K562 (cell line): ENCODE measurements at regions not wholly inside any gene's neighbourhood (a gene's known extent, or its start where the extent isn't known, plus 50 kb on each side); places are given as distances from the start of the nearest gene placed in this dataset.

Experiments used
- ATAC-seq: fragments of 200-7000 bp; cut with Tn5 transposase; 3 replicates; pipeline ENCODE4 v1.9.1; 2020; ENCODE audit warnings: moderate library complexity
- BruUV-seq: library from RNA; stranded (reverse); fragments of 400-500 nt; replicated peaks from 2 replicates; lab custom pipeline; 2021; lab: Mats Ljungman, UMichigan
- CTCF ChIA-PET: fragments of 300-600 bp; formaldehyde crosslinking; extraction: SDS; loops from one replicate; lab custom pipeline; 2021; ENCODE audit warnings: low intra/inter-chr PET ratio; lab: Yijun Ruan, JAX
- POLR2A ChIA-PET: fragments of 300-600, 350-650 bp; sonication (Branson Sonifier 250); formaldehyde crosslinking; extraction: SDS; loops from one replicate; lab custom pipeline; 2021; ENCODE audit warnings: antibody characterized with exemption, inconsistent platforms; lab: Yijun Ruan, JAX
- DNase-seq, 4 experiments: peaks; one replicate each; pipeline versions ENCODE4 v3.0.0 to v3.0.0-alpha.2; 2011 to 2018; ENCODE audit warnings: low spot score in 3 of 4, mixed read lengths in 3 of 4; ENCODE audit errors: extremely low read depth in 1 of 4
- FAIRE-seq: peaks from 2 replicates; lab custom pipeline; 2011; peaks lifted over from hg19 to GRCh38; lab: Jason Lieb, UNC
- H2AFZ ChIP-seq: 2 replicates; pipeline ENCODE4 v1.6.0; 2011; ENCODE audit warnings: low read depth, low read length, control low read depth, inconsistent platforms
- H3K27ac ChIP-seq: fragments of 200-600 bp; 3 replicates; pipeline ENCODE4 v1.8.0; 2011; ENCODE audit warnings: low read depth, mild to moderate bottlenecking, control low read depth, inconsistent platforms, low read length, moderate library complexity, mixed read lengths; ENCODE audit errors: extremely low read depth
- H3K27me3 ChIP-seq, 2 experiments: fragments of 300-600 bp in 1 of 2; 2 replicates in 1 of 2; 3 replicates in 1 of 2; pipeline versions ENCODE4 v1.6.0 to v1.8.0; 2011; ENCODE audit warnings: inconsistent platforms in 2 of 2, low read length in 2 of 2, mild to moderate bottlenecking in 1 of 2, mixed read lengths in 1 of 2, moderate library complexity in 1 of 2; ENCODE audit not compliant: control insufficient read depth in 2 of 2, insufficient read depth in 2 of 2
- H3K36me3 ChIP-seq: fragments of 300-600 bp; 3 replicates; pipeline ENCODE4 v1.8.0; 2011; ENCODE audit warnings: mild to moderate bottlenecking, low read length, inconsistent platforms; ENCODE audit not compliant: control insufficient read depth, insufficient read depth
- H3K4me1 ChIP-seq, 2 experiments: fragments of 200-600 bp in 1 of 2; replicated peaks in 1 of 2; 2 replicates in 1 of 2; 3 replicates in 1 of 2; pipeline versions ENCODE4 v1.5.1 to v1.8.0; 2011; ENCODE audit warnings: inconsistent platforms in 2 of 2, low read length in 2 of 2, mild to moderate bottlenecking in 1 of 2, mixed read lengths in 1 of 2, moderate library complexity in 1 of 2; ENCODE audit not compliant: control insufficient read depth in 2 of 2, insufficient read depth in 2 of 2
- H3K4me2 ChIP-seq: 2 replicates; pipeline ENCODE4 v1.6.1; 2011; ENCODE audit warnings: low read length, control low read depth, inconsistent platforms, mixed read lengths; ENCODE audit not compliant: insufficient read depth
- H3K4me3 ChIP-seq: fragments of 200-600 bp; sonication (generic), shearing (Covaris generic); 2 replicates; pipeline ENCODE4 v1.5.1; 2016; ENCODE audit warnings: control low read depth, inconsistent platforms
- H3K79me2 ChIP-seq: fragments of 200-600 bp; 3 replicates; pipeline ENCODE4 v1.8.0; 2011; ENCODE audit warnings: low read length, inconsistent platforms; ENCODE audit not compliant: control insufficient read depth, insufficient read depth
- H3K9ac ChIP-seq, 2 experiments: 2 replicates each; pipeline versions ENCODE4 v1.6.0 to v1.6.1; 2011; ENCODE audit warnings: low read depth in 2 of 2, low read length in 2 of 2, control low read depth in 1 of 2, inconsistent platforms in 1 of 2, mild to moderate bottlenecking in 1 of 2, mixed read lengths in 1 of 2; ENCODE audit not compliant: insufficient read depth in 1 of 2
- H3K9me1 ChIP-seq: one replicate; pipeline ENCODE4 v1.6.0; 2011; ENCODE audit warnings: inconsistent platforms, mild to moderate bottlenecking, low read length, moderate library complexity; ENCODE audit not compliant: control insufficient read depth, insufficient read depth
- H3K9me3 ChIP-seq: replicated peaks from 2 replicates; pipeline ENCODE4 v1.5.1; 2011; ENCODE audit warnings: low read depth, low read length, inconsistent platforms; ENCODE audit not compliant: control insufficient read depth, insufficient read depth
- H4K20me1 ChIP-seq: replicated peaks from 2 replicates; pipeline ENCODE4 v1.6.1; 2011; ENCODE audit warnings: low read length, inconsistent platforms, mixed read lengths; ENCODE audit not compliant: control insufficient read depth, insufficient read depth
- CBFA2T3 ChIP-seq: fragments of 450-650 bp; IDR thresholded peaks from 2 replicates; pipeline ENCODE4 v1.6.1; 2017
- RFX5 ChIP-seq: IDR thresholded peaks from 2 replicates; pipeline ENCODE4 v1.6.1; 2011; ENCODE audit warnings: low read depth, mild to moderate bottlenecking, improper control_type of control experiment, low read length
- THRAP3 ChIP-seq: fragments of 450-650 bp; IDR thresholded peaks from 2 replicates; pipeline ENCODE4 v1.6.1; 2016; ENCODE audit warnings: mild to moderate bottlenecking, inconsistent platforms, borderline replicate concordance
- ZNF23 ChIP-seq: fragments of 250-450 bp; sonication (Bioruptor Pico); IDR thresholded peaks from 2 replicates; pipeline ENCODE4 v1.4.0; 2020; ENCODE audit warnings: mild to moderate bottlenecking
- ZNF778 ChIP-seq: fragments of 450-650 bp; formaldehyde crosslinking; IDR thresholded peaks from 2 replicates; pipeline ENCODE4 v1.4.0; 2020; ENCODE audit warnings: mild to moderate bottlenecking, moderate library complexity
- WGBS: fragments of 100-300 bp; shearing (Covaris generic); methylation state at CpG from one replicate; pipeline ENCODE4 v1.1.6; 2016; ENCODE audit warnings: low coverage, mixed read lengths; ENCODE audit not compliant: insufficient coverage; ENCODE audit errors: missing lambda C conversion rate; 5-methylcytosine and 5-hydroxymethylcytosine counted together
- in situ Hi-C: fragments of 300-500 bp; cut with MboI; formaldehyde crosslinking; loops from 4 replicates; pipeline ENCODE4 v1.15.0; 2018; ENCODE audit warnings: inconsistent platforms, mixed read lengths
- intact Hi-C: fragments of 100-400 bp; cut with micrococcal nuclease; formaldehyde crosslinking; loops from 2 replicates; pipeline ENCODE4 v1.14.2; 2022

GRCh38 chr15:62426387-62426956 is 261.4 kb upstream of the C2CD4B start (continued):
- no peak for TF ChIP-seq THRAP3

GRCh38 chr15:62428259-62428658 is 263.2 kb upstream of the C2CD4B start:
- no peak overlapping the region for H3K4me3 ChIP-seq
- 0% methylated on average over 8 of the region's 8 CpGs for WGBS
- H3K9me1 ChIP-seq: no peaks in the 10 kb centered on the region
- peaks cover 4 to 12% of the 10 kb centered on the region in 2 experiments; a peak in 2 of 5 replicates for H3K27me3 ChIP-seq
- DNase-seq: no peak
- no peaks in the 10 kb centered on the region for H3K36me3 ChIP-seq
- no peak overlapping the region for H3K27ac ChIP-seq
- intact Hi-C loops: no loop called here
- no peak for TF ChIP-seq CBFA2T3
- TF ChIP-seq RFX5: no peak
- TF ChIP-seq ZNF23 (CRISPR knock-in tag): no peak
- no peak for TF ChIP-seq ZNF778
- ATAC-seq: no peak
- no peaks in the 10 kb centered on the region for H3K9me3 ChIP-seq
- no peak overlapping the region for H3K4me2 ChIP-seq
- H2AFZ ChIP-seq: no peak overlapping the region
- no peaks in the 10 kb centered on the region for H4K20me1 ChIP-seq
- no peaks in the 10 kb centered on the region for H3K79me2 ChIP-seq
- no peak overlapping the region for H3K9ac ChIP-seq
- ChIA-PET POLR2A (no interaction called here), CTCF (no interaction called here)
- BruUV-seq: no TSS peak
- H3K4me1 ChIP-seq: no peaks in the 10 kb centered on the region
- no peak for FAIRE-seq
- in situ Hi-C loops: no loop called here
